ENCODE measurements at regions not wholly inside any gene's neighbourhood (a gene's known extent, or its start where the extent isn't known, plus 50 kb on each side); places are given as distances from the start of the nearest gene placed in this dataset.

DNA sequence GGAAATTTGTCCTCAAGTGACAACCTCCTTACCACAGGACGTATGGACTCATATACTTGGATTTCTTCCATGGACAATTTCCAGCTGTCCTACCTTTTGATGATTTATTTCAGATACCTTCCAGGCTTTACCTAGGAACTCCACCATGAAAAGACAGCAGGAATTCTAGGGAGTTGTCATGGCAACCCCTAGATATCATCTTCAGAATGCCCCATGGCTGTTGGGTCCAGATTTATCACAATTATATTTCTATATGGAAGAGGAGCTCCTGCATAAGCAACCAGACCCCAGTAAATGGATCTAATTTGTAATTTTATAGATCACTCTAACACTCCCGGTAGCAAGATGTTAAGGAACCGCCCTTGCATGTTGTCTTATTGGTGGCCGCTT lies 102.3 kb upstream of the ZNF521 start:
- no peak for DNase-seq

DNA sequence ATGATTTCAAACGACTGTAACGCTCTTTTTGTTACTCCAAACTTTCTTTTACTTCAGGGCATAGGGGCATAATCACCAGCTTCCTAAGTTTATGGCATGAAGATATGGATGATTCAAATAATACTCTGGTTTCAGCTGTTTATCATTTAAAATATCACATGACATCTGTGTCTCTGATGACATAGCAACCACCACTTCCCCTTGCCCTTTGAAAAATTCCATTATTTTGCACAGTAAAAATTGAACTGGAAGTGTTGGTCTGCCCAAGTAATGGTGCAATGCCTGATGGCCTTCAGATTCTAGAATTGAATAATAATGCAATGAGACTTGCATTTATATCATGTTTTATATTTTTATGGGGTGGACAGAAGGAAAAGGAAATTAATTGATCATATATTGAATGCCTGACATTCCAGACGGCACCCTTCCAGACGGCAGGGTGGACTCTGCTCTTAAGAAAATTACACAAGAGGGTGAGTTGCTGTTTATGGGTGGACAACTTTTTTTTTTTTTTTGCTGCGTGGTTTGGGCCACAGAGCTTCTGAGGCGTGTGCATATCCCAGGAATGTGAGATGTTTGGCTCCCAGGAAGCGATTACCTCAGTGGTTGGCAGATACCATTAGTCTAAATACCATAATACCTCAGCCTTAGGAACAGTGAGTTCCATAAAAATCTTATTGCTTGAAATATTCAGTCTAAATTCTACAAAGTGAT lies 101.7 kb upstream of the ZNF521 start:
- DNase-seq, result no peak

- no peak for DNase-seq
Observed at GRCh38 chr18:25451077-25451658, 99.2 kb upstream of the ZNF521 start.

DNA sequence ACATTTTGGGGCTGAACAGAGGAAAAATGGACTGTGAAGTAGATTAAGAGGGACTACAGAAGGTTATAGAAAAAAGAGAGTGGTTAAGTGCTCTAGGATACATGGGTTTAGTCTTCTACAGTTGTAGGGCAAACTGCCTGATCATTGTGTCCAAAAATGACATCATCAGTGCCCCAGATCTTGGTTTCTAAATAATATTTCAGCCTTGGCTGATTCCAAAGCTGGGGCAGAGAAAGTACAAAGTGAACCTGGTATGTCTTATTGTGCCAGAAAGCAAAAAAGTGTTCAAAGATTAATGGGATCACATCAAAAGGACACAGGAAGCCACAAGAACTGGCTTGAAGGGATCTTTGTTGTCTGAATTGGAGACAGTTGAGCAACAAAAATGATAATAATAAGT lies 97.1 kb upstream of the ZNF521 start:
- DNase-seq, result no peak

- no peak for DNase-seq
Observed at GRCh38 chr18:25446972-25447371, 95.0 kb upstream of the ZNF521 start.

DNA sequence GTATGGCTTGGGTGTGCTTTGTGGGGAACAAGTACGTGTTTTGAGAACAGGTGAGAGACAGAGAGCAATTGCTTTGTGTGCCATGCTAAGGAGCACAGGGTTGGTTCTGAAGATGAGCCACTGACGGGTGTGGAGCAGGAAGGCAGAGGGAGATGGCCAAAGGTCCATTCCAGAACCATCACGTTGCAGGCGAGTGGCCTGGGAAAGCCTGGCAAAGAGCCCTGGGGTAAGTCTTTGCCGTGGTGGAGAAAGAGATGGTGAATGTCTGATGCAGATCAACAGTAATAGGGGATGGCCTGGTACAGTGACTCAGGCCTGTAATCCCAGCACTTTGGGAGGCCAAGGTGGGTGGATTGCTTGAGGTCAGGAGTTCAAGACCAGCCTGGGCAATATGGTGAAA lies 93.5 kb upstream of the ZNF521 start:
- no peak for DNase-seq

- no peak for DNase-seq
Observed at GRCh38 chr18:25443776-25444175, 91.8 kb upstream of the ZNF521 start.

DNA sequence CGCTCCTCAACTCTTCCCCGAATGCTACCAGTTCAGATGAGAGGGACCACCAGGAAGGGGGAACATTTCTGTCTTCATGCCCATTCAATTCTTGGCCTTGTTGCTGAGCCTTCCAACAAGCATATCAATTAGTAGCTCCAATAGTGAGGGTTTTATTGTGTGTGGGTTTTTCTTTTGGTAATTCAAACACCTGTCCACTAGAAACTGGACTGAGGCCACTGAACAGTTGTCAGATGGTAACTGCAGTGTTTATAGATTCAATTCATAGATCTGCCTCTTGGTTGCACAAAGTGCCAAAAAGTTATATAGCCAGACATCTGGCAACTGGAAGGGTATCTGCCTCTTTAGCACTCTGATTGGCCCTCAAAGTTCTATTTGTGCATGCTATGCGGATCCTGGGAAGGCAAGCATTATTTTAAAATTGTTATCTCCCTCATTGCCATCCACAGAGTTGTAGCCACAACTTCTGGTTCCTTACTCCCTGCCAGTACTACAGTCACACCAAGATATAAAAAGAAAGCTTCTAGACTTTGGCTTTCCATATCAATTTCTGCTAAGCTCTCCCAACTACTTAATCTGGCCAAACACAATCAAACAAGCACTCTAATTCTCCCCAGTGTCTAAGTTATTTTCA lies 83.3 kb upstream of the ZNF521 start:
- no peak for DNase-seq

GRCh38 chr18:25434745-25435144 lies 82.8 kb upstream of the ZNF521 start:
- DNase-seq, result no peak

GRCh38 chr18:25433590-25433989 lies 81.6 kb upstream of the ZNF521 start:
- no peak for DNase-seq

DNA sequence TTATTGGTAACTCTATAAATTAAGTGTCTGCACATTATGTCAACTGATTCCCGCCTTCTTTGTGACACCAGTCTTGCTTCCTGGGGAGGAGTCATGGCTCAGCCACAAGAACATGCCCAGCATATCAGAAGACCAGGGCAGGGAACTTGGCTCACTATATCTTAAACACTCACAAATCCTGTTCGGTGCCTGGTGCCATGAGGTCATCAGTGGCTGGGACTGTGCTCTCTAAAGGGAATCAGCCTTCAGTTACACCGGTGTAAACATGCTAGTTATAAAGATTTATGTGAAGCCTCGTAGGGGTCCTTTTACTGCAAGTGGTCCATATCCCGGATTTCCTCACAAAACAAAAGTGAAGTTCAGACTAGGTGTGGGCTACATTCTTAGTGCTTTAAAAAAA lies 73.1 kb upstream of the ZNF521 start:
- no peak for DNase-seq

DNA sequence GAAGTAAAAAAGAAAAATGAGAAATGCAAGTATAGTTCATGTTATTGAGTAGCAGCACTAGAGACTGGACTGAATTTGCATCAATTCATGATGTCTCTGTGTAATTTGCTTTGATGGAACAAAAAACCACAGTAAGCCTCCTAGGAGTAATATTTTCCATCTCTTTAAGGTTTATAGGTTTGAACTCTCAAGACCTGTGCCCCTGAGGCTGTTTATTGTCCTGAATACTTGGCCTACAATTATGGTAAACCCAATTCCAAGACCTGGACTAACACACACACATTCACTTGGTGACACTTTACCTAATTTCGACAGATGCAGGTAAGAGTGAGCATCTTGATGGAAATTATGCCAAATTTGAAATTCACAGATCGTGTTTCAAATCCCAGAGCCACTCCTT lies 71.8 kb upstream of the ZNF521 start:
- no peak for DNase-seq

- no peak for DNase-seq
Observed at GRCh38 chr18:25423267-25423666, 71.3 kb upstream of the ZNF521 start.

GRCh38 chr18:25422230-25422629 lies 70.3 kb upstream of the ZNF521 start:
- no peak for DNase-seq

GRCh38 chr18:25420077-25420825 lies 68.3 kb upstream of the ZNF521 start:
- no peak for DNase-seq

DNA sequence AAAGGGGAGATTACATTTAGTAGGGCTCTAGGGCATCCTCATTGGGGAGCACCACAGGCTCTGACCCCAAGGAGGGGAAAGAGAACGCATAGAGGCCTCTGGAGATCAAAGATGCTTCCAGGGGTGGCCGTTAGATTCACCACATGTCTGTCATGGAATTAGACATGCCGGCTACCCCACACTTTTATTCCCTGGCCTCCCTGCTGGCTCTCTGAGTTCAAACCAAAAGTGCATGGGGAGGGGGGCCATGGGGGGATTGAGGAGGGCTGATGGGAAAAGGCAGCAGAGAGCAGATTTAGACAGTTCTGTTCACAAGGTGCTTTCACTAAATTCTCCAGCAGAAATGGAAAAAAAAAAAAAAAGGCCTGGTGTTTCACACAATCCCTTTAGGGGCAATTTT lies 64.4 kb upstream of the ZNF521 start:
- no peak for DNase-seq

GRCh38 chr18:25409971-25410370 lies 58.0 kb upstream of the ZNF521 start:
- DNase-seq, result no peak

- DNase-seq, result no peak
Observed at GRCh38 chr18:25408293-25408692, 56.3 kb upstream of the ZNF521 start.
